ENCODE measurements at regions not wholly inside any gene's neighbourhood (a gene's known extent, or its start where the extent isn't known, plus 50 kb on each side); places are given as distances from the start of the nearest gene placed in this dataset.

- intact Hi-C loops (cut with DNase I; ENCODE audit: low total_unique reads) = no loop called here
- TF ChIP-seq, protein P1, sequence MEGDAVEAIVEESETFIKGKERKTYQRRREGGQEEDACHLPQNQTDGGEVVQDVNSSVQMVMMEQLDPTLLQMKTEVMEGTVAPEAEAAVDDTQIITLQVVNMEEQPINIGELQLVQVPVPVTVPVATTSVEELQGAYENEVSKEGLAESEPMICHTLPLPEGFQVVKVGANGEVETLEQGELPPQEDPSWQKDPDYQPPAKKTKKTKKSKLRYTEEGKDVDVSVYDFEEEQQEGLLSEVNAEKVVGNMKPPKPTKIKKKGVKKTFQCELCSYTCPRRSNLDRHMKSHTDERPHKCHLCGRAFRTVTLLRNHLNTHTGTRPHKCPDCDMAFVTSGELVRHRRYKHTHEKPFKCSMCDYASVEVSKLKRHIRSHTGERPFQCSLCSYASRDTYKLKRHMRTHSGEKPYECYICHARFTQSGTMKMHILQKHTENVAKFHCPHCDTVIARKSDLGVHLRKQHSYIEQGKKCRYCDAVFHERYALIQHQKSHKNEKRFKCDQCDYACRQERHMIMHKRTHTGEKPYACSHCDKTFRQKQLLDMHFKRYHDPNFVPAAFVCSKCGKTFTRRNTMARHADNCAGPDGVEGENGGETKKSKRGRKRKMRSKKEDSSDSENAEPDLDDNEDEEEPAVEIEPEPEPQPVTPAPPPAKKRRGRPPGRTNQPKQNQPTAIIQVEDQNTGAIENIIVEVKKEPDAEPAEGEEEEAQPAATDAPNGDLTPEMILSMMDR (IDR thresholded peaks at IDR 0.05) = no peak
- Histone ChIP-seq H3K4me3 (no peak overlapping the region), H3K27me3 (no peaks in the 10 kb centered on the region), H3K9me3 (no peaks in the 10 kb centered on the region), H3K27ac (no peak overlapping the region), H3K36me3 (no peaks in the 10 kb centered on the region), H3K4me1 (no peaks in the 10 kb centered on the region)
- no peak for DNase-seq
Measured at GRCh38 chr13:52961987-52962386, 66.6 kb upstream of the OLFM4 start.

DNA sequence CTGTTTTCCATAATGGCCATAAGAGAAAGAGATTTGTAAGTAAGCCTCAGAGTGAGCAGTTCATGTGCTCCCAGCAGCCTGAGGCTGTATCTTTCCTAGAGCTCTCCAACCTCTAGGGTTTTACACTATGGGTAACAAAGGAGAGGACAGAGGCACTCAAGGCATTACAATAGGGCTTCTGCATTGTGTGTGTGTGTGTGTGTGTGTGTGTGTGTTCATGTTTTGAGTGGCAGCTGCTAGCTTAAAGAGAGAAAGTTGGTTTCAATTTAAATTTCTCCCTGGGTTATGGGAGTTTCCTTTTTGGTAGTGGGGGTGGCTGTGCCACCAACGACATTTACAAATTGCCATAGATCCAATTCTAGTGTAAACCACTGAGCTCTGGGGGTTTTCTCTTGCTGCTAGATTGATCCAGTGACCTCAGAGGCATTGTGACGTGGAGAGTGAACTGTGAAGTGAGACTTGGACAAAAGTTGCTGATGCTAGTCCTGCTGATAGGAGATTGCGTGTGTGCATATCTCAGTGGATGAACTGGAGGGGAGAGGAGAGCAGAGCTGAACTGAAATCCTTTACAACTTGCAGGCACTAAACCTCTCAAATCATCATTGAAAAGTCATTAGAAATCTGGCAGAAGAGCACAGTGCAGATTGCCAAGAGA lies 67.2 kb upstream of the OLFM4 start:
- no peaks in the 10 kb centered on the region for H3K4me1 ChIP-seq
- no peak overlapping the region for H3K4me3 ChIP-seq
- H3K36me3 ChIP-seq = no peaks in the 10 kb centered on the region
- intact Hi-C loops (cut with DNase I; ENCODE audit: low total_unique reads) = no loop called here
- no peaks in the 10 kb centered on the region for H3K27me3 ChIP-seq
- no peak for DNase-seq
- H3K9me3 ChIP-seq = no peaks in the 10 kb centered on the region
- no peak overlapping the region for H3K27ac ChIP-seq
- TF ChIP-seq, protein P1 (IDR thresholded peaks at IDR 0.05) = no peak

GRCh38 chr13:52955472-52955874 lies 73.1 kb upstream of the OLFM4 start:
- Histone ChIP-seq H3K27me3 (no peaks in the 10 kb centered on the region), H3K4me3 (no peak overlapping the region), H3K4me1 (no peaks in the 10 kb centered on the region), H3K9me3 (no peaks in the 10 kb centered on the region), H3K36me3 (no peaks in the 10 kb centered on the region), H3K27ac (no peak overlapping the region)
- intact Hi-C loops (cut with DNase I; ENCODE audit: low total_unique reads) = no loop called here
- TF ChIP-seq, protein P1 (IDR thresholded peaks at IDR 0.05) = no peak
- DNase-seq = no peak

DNA sequence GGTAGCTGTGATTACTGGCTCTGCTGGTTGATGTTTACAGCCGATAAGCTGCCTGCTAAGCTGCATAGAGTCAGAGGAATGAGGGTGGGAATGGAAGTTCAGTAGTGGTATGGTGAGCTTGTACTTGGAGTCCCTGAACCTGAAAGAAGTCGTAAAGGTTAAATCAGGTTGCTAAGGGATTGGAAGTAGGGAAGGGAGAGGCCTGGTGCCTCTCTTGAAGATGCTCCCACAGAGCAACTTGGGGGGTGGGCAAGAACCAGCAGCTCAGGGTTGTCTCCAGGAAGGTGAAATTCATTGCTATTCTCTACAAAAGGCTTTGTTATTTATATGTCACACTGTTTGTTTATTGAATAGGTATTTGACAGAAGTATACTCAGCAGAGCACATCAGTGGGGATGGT lies 73.8 kb upstream of the OLFM4 start:
- Histone ChIP-seq H3K36me3 (no peaks in the 10 kb centered on the region), H3K4me3 (no peak overlapping the region), H3K4me1 (no peaks in the 10 kb centered on the region), H3K27ac (no peak overlapping the region), H3K27me3 (no peaks in the 10 kb centered on the region), H3K9me3 (no peaks in the 10 kb centered on the region)
- intact Hi-C loops (cut with DNase I; ENCODE audit: low total_unique reads) = no loop called here
- TF ChIP-seq, protein P1 (IDR thresholded peaks at IDR 0.05) = no peak
- DNase-seq = no peak

DNA sequence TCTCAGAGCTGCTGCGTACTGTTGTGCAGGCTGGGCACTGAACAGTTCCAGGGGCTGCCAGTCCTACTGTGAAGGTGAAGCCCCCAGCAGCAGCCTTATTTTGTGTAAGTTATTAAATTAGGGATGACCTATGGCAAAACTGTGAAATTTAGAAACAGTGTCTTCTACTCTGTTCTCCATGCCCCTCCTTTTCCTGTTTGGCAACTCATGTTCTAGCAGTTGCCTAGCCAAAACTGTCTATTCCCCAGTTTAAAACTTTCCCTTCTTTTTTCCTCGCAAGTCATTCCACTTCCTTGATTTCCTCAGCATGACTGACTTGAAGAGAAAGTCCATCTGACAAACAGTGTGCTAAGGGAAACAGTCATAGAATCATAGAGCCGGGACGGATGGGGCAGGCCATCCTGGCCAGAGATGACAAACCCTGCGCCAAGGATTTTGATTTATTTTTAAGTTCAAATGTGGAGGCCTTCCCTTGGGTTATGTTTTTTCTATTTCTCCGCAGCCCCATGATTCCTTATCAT lies 78.1 kb upstream of the OLFM4 start:
- H3K4me3 ChIP-seq = no peak overlapping the region
- TF ChIP-seq, protein P1 (IDR thresholded peaks at IDR 0.05) = no peak
- intact Hi-C loops (cut with DNase I; ENCODE audit: low total_unique reads) = no loop called here
- no peaks in the 10 kb centered on the region for H3K36me3 ChIP-seq
- no peaks in the 10 kb centered on the region for H3K27me3 ChIP-seq
- no peak for DNase-seq
- H3K27ac ChIP-seq = no peak overlapping the region
- no peaks in the 10 kb centered on the region for H3K4me1 ChIP-seq
- no peaks in the 10 kb centered on the region for H3K9me3 ChIP-seq
